Left lung (tissue), 4 donors: ENCODE measurements at regions not wholly inside any gene's neighbourhood (a gene's known extent, or its start where the extent isn't known, plus 50 kb on each side); places are given as distances from the start of the nearest gene placed in this dataset.

ENCODE experiments used
- ATAC-seq: fragments of 200-7000 bp; cut with Tn5 transposase; one replicate; pipeline ENCODE4 v1.9.1; 2020; ENCODE audit warnings: moderate library complexity
- DNase-seq, 4 donors: peaks; one replicate each; pipeline ENCODE4 v3.0.0-alpha.2; 2013 to 2020
- H3K27ac ChIP-seq, 2 donors: fragments of 200-600 bp; sonication (generic) in 1 of 2; one replicate each; pipeline versions ENCODE4 v1.5.0 to v1.8.0; 2020 to 2021
- H3K27me3 ChIP-seq, 2 donors: fragments of 200-600 bp; sonication (generic) in 1 of 2; one replicate each; pipeline versions ENCODE4 v1.5.0 to v1.8.0; 2020 to 2021
- H3K36me3 ChIP-seq, 2 donors: fragments of 200-600 bp; sonication (generic) in 1 of 2; one replicate each; pipeline versions ENCODE4 v1.5.0 to v1.8.0; 2020 to 2021
- H3K4me1 ChIP-seq, 2 donors: fragments of 200-600 bp; one replicate each; pipeline ENCODE4 v1.8.0; 2021
- H3K4me3 ChIP-seq, 2 donors: fragments of 200-600 bp; sonication (generic) in 1 of 2; one replicate each; pipeline versions ENCODE4 v1.5.0 to v1.8.0; 2020 to 2021; ENCODE audit warnings: mild to moderate bottlenecking in 1 of 2
- H3K9me3 ChIP-seq, 2 donors: fragments of 200-600 bp; sonication (generic) in 1 of 2; one replicate each; pipeline versions ENCODE4 v1.5.0 to v1.8.0; 2020 to 2021
- CTCF ChIP-seq, 2 donors: fragments of 200-600 bp; sonication (generic) in 1 of 2; IDR thresholded peaks; one replicate each; pipeline versions ENCODE4 v1.5.0 to v1.8.0; 2021; ENCODE audit warnings: antibody characterized with exemption in 2 of 2
- intact Hi-C, 2 donors: fragments of 100-400 bp; cut with DNase I; formaldehyde crosslinking; loops; one replicate each; pipeline versions ENCODE4 v1.11.2 to v1.14.2; 2022
- donor health status: DM: no; HTN: yes; CAD: no.
- donor health status: DM: no; HTN: no; CAD: no.

- no peak for TF ChIP-seq CTCF (IDR thresholded peaks at IDR 0.05)
- DNase-seq (no peak), ATAC-seq (no peak)
- Histone ChIP-seq H3K4me3 (no peak overlapping the region), H3K9me3 (no peaks in the 10 kb centered on the region), H3K27ac (no peak overlapping the region), H3K4me1 (no peaks in the 10 kb centered on the region), H3K27me3 (peaks cover 0 to 6% of the 10 kb centered on the region in 2 donors), H3K36me3 (no peaks in the 10 kb centered on the region)
- intact Hi-C loops: no loop called here
Measured at GRCh38 chr4:169815606-169816005, 57.9 kb upstream of the HPF1 start.

GRCh38 chr4:169811476-169811875 lies 53.7 kb upstream of the HPF1 start:
- intact Hi-C loops: no loop called here
- DNase-seq: no peak
- no peak for ATAC-seq
- TF ChIP-seq CTCF (IDR thresholded peaks at IDR 0.05): no peak
- no peaks in the 10 kb centered on the region for H3K9me3 ChIP-seq
- H3K4me3 ChIP-seq: no peak overlapping the region
- H3K4me1 ChIP-seq: no peaks in the 10 kb centered on the region
- H3K36me3 ChIP-seq: no peaks in the 10 kb centered on the region
- no peak overlapping the region for H3K27ac ChIP-seq
- peaks cover 0 to 6% of the 10 kb centered on the region in 2 donors for H3K27me3 ChIP-seq

GRCh38 chr4:169810325-169811323 lies 52.9 kb upstream of the HPF1 start:
- DNase-seq (peak in 2 of 4 donors; percentile 59 to 79), ATAC-seq (peak; percentile 75)
- no peak overlapping the region for H3K4me3 ChIP-seq
- H3K9me3 ChIP-seq: no peaks in the 10 kb centered on the region
- intact Hi-C loops: no loop called here
- H3K4me1 ChIP-seq: no peaks in the 10 kb centered on the region
- no peaks in the 10 kb centered on the region for H3K36me3 ChIP-seq
- no peaks in the 10 kb centered on the region for H3K27me3 ChIP-seq
- no peak overlapping the region for H3K27ac ChIP-seq
- peak; percentile 79 to 86 for TF ChIP-seq CTCF (IDR thresholded peaks at IDR 0.05)

GRCh38 chr4:169807934-169808509 lies 50.3 kb upstream of the HPF1 start:
- Histone ChIP-seq H3K4me3 (no peak overlapping the region), H3K9me3 (no peaks in the 10 kb centered on the region), H3K27ac (no peak overlapping the region), H3K36me3 (no peaks in the 10 kb centered on the region), H3K27me3 (no peaks in the 10 kb centered on the region), H3K4me1 (no peaks in the 10 kb centered on the region)
- DNase-seq (no peak), ATAC-seq (no peak)
- intact Hi-C loops: loop anchor here in 1 of 2 donors (2.0 kb wide), 1 partner anchor 241 kb away; no protein-coding TSS in a partner anchor
- TF ChIP-seq CTCF (IDR thresholded peaks at IDR 0.05): no peak
